GM12878 (cell line): ENCODE measurements at regions not wholly inside any gene's neighbourhood (a gene's known extent, or its start where the extent isn't known, plus 50 kb on each side); places are given as distances from the start of the nearest gene placed in this dataset.

Experiments used
- ATAC-seq: fragments of 200-7000 bp; cut with Tn5 transposase; 3 replicates; pipeline ENCODE4 v1.9.1; 2020; ENCODE audit warnings: mild to moderate bottlenecking, moderate library complexity
- BruUV-seq: library from RNA; stranded (reverse); fragments of 400-500 nt; replicated peaks from 2 replicates; lab custom pipeline; 2021; lab: Mats Ljungman, UMichigan
- CTCF ChIA-PET: fragments of 300-600 bp; sonication (Branson Sonifier 250); formaldehyde crosslinking; extraction: SDS; loops from one replicate; lab custom pipeline; 2021; ENCODE audit warnings: inconsistent platforms; lab: Yijun Ruan, JAX
- POLR2A ChIA-PET: fragments of 350-600 bp; formaldehyde crosslinking; extraction: SDS; loops from one replicate; lab custom pipeline; 2021; ENCODE audit warnings: inconsistent platforms; lab: Charles Lee
- RAD21 ChIA-PET: fragments of 300-600 bp; sonication (Branson Sonifier 250); formaldehyde crosslinking; loops from one replicate; lab custom pipeline; 2023; ENCODE audit warnings: antibody characterized with exemption; ENCODE audit not compliant: unreplicated experiment; lab: Charles Lee
- SMC1A ChIA-PET: fragments of 300-600 bp; sonication (Branson Sonifier 250); formaldehyde crosslinking; loops from one replicate; lab custom pipeline; 2023; ENCODE audit not compliant: unreplicated experiment, uncharacterized antibody; lab: Charles Lee
- DNase-seq: peaks from one replicate; pipeline ENCODE4 v3.0.0-alpha.2; 2011; ENCODE audit warnings: low read depth, low spot score
- FAIRE-seq: peaks from 3 replicates; lab custom pipeline; 2011; peaks lifted over from hg19 to GRCh38; lab: Jason Lieb, UNC
- H2AFZ ChIP-seq: 2 replicates; pipeline ENCODE4 v1.6.0; 2011; ENCODE audit warnings: low read depth, low read length, control low read depth; ENCODE audit not compliant: control insufficient read depth
- H3K27ac ChIP-seq: 2 replicates; pipeline ENCODE4 v1.5.1; 2011; ENCODE audit warnings: control low read depth; ENCODE audit not compliant: control insufficient read depth, insufficient read depth
- H3K27me3 ChIP-seq, 2 experiments: replicated peaks in 1 of 2; 2 replicates each; pipeline versions ENCODE4 v1.6.0 to v1.6.1; 2011; ENCODE audit warnings: low read length in 1 of 2; ENCODE audit not compliant: control insufficient read depth in 2 of 2, insufficient read depth in 2 of 2
- H3K36me3 ChIP-seq, 2 experiments: 2 replicates each; pipeline ENCODE4 v1.5.1; 2011; ENCODE audit warnings: low read length in 1 of 2; ENCODE audit not compliant: control insufficient read depth in 2 of 2, insufficient read depth in 2 of 2
- H3K4me1 ChIP-seq: 2 replicates; pipeline ENCODE4 v1.6.1; 2011; ENCODE audit warnings: mild to moderate bottlenecking, low read length, moderate library complexity, mixed read lengths; ENCODE audit not compliant: control insufficient read depth, insufficient read depth
- H3K4me2 ChIP-seq: 2 replicates; pipeline ENCODE4 v1.6.0; 2011; ENCODE audit warnings: control low read depth; ENCODE audit not compliant: control insufficient read depth, insufficient read depth
- H3K4me3 ChIP-seq: fragments of 200-600 bp; sonication (generic); 2 replicates; pipeline ENCODE4 v1.5.1; 2016
- H3K79me2 ChIP-seq: 2 replicates; pipeline ENCODE4 v1.6.0; 2011; ENCODE audit warnings: low read length; ENCODE audit not compliant: control insufficient read depth, insufficient read depth
- H3K9ac ChIP-seq: 2 replicates; pipeline ENCODE4 v1.8.0; 2011; ENCODE audit warnings: low read length, control low read depth, mixed read lengths; ENCODE audit not compliant: control insufficient read depth, insufficient read depth
- H3K9me3 ChIP-seq: replicated peaks from 3 replicates; pipeline ENCODE4 v1.5.1; 2011; ENCODE audit warnings: mild to moderate bottlenecking, low read length; ENCODE audit not compliant: control insufficient read depth, insufficient read depth
- H4K20me1 ChIP-seq: 2 replicates; pipeline ENCODE4 v1.6.0; 2011; ENCODE audit not compliant: control insufficient read depth, insufficient read depth
- ASH2L ChIP-seq: fragments of 300-600, 200-600 bp; sonication (generic); IDR thresholded peaks from 2 replicates; pipeline ENCODE4 v1.6.1; 2017; ENCODE audit warnings: low read depth, mild to moderate bottlenecking, borderline replicate concordance
- IRF4 ChIP-seq: IDR thresholded peaks from 2 replicates; pipeline ENCODE4 v1.6.1; 2011; ENCODE audit warnings: low read depth, low read length
- LARP7 ChIP-seq: fragments of 450-650 bp; IDR thresholded peaks from 2 replicates; pipeline ENCODE4 v1.6.1; 2017; ENCODE audit warnings: mild to moderate bottlenecking
- MXI1 ChIP-seq: fragments of 150-350 bp; IDR thresholded peaks from 2 replicates; pipeline ENCODE4 v1.6.1; 2011; ENCODE audit warnings: low read depth, mild to moderate bottlenecking, inconsistent platforms, low read length, improper control_type of control experiment
- NKRF ChIP-seq: fragments of 450-650 bp; conservative IDR thresholded peaks from 2 replicates; pipeline ENCODE4 v1.6.1; 2017; ENCODE audit warnings: mild to moderate bottlenecking, moderate library complexity
- SIX5 ChIP-seq: IDR thresholded peaks from 2 replicates; pipeline ENCODE4 v1.6.1; 2011; ENCODE audit warnings: mild to moderate bottlenecking, low read depth, low read length, moderate library complexity; ENCODE audit not compliant: severe bottlenecking
- SPI1 ChIP-seq: IDR thresholded peaks from 2 replicates; pipeline ENCODE4 v1.6.1; 2011; ENCODE audit warnings: low read depth, mild to moderate bottlenecking, low read length, moderate library complexity, borderline replicate concordance; ENCODE audit not compliant: insufficient read depth
- USF2 ChIP-seq: IDR thresholded peaks from 2 replicates; pipeline ENCODE4 v1.6.1; 2011; ENCODE audit warnings: low read depth, low read length, improper control_type of control experiment, borderline replicate concordance
- ZNF274 ChIP-seq: IDR thresholded peaks from one replicate; pipeline ENCODE4 v1.8.0; 2011; ENCODE audit not compliant: insufficient read length, insufficient read depth
- WGBS: methylation state at CpG from one replicate; pipeline ENCODE4 v1.1.6; 2016; ENCODE audit warnings: low lambda C conversion rate; ENCODE audit not compliant: insufficient replicate concordance, insufficient coverage; ENCODE audit errors: missing lambda C conversion rate; 5-methylcytosine and 5-hydroxymethylcytosine counted together
- in situ Hi-C: fragments of 300-500 bp; cut with MboI; formaldehyde crosslinking; loops from 9 replicates; pipeline ENCODE4 v1.14.3; 2018; ENCODE audit warnings: mixed read lengths
- intact Hi-C: fragments of 100-400 bp; cut with micrococcal nuclease; formaldehyde crosslinking; loops from one replicate; pipeline ENCODE4 v1.14.2; 2022; ENCODE audit not compliant: unreplicated experiment

- H3K4me3 ChIP-seq = no peak overlapping the region
- ATAC-seq (no peak), DNase-seq (no peak), FAIRE-seq (no peak)
- no peak overlapping the region for H2AFZ ChIP-seq
- no peak for TF ChIP-seq SIX5
- no peak for TF ChIP-seq IRF4
- no peak for TF ChIP-seq LARP7
- intact Hi-C loops = loop anchor here (10.0 kb wide), 1 partner anchor 56 kb away; no protein-coding TSS in a partner anchor
- ChIA-PET RAD21 (no interaction called here), SMC1A (no interaction called here), POLR2A (no interaction called here), CTCF (no interaction called here)
- H3K4me2 ChIP-seq = no peak overlapping the region
- no TSS peak for BruUV-seq
- H3K9ac ChIP-seq = no peak overlapping the region
- in situ Hi-C loops = no loop called here
- no peaks in the 10 kb centered on the region for H4K20me1 ChIP-seq
- no peaks in the 10 kb centered on the region for H3K9me3 ChIP-seq
- H3K4me1 ChIP-seq = no peaks in the 10 kb centered on the region
- H3K79me2 ChIP-seq = no peaks in the 10 kb centered on the region
- H3K27me3 ChIP-seq = no peaks in the 10 kb centered on the region
- H3K27ac ChIP-seq = no peak overlapping the region
- H3K36me3 ChIP-seq = no peaks in the 10 kb centered on the region
Observed at GRCh38 chrX:99010957-99011356, 1399.1 kb downstream of the PCDH19 start.

- FAIRE-seq (no peak), ATAC-seq (no peak), DNase-seq (no peak)
- no peaks in the 10 kb centered on the region for H3K79me2 ChIP-seq
- no peaks in the 10 kb centered on the region for H3K36me3 ChIP-seq
- no peaks in the 10 kb centered on the region for H3K27me3 ChIP-seq
- in situ Hi-C loops = no loop called here
- H4K20me1 ChIP-seq = no peaks in the 10 kb centered on the region
- ChIA-PET RAD21 (no interaction called here), POLR2A (no interaction called here), CTCF (no interaction called here)
- no peaks in the 10 kb centered on the region for H3K9me3 ChIP-seq
- H2AFZ ChIP-seq = no peak overlapping the region
- intact Hi-C loops = no loop called here
- TF ChIP-seq USF2 = no peak
- TF ChIP-seq MXI1 = no peak
- no peak for TF ChIP-seq ASH2L
- TF ChIP-seq NKRF = no peak
- TF ChIP-seq ZNF274 = no peak
- TF ChIP-seq SPI1 = no peak
- TF ChIP-seq, all 136 proteins: peak for 0
- 8% methylated on average over 1 of the region's 1 CpG for WGBS
- SMC1A ChIA-PET = no interaction called here
- no TSS peak for BruUV-seq
- no peak overlapping the region for H3K4me3 ChIP-seq
- H3K4me2 ChIP-seq = no peak overlapping the region
- no peak overlapping the region for H3K27ac ChIP-seq
- H3K4me1 ChIP-seq = no peaks in the 10 kb centered on the region
- H3K9ac ChIP-seq = no peak overlapping the region
Observed at GRCh38 chrX:99001286-99001685, 1408.8 kb downstream of the PCDH19 start.
